ENCODE measurements at regions not wholly inside any gene's neighbourhood (a gene's known extent, or its start where the extent isn't known, plus 50 kb on each side); places are given as distances from the start of the nearest gene placed in this dataset.

DNA sequence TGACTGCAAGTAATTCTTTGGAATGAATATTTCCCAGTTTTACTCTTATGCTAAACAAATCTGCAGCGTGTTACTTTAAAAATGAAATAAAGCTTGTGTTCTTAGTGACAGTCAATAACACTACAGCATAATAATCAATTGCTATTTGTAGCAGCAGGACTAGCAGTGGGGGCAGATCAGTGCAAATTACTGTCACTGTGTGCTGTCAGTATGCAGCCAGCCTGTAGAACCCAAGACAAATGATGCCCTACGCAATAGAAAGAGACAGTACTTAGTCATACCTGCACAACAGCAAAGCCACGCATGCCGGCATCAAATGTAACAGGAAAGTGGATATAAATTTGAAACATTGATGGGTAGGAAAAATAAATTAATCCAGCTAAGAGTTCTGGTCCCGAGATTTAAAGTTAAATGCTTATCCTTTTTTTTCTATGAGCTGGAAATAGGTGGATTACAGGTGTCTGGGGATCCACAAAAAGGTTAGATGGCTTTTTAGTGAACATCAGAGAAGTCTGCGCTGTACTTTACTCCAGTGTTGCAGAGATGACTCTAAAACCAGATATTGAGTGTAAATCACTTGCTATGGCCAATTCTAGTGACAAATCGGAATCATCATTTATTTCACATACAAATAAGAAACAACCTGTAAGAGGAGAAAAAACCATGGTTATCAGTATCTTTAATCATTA, 812.4 kb upstream of the ZEB2 start:
- no peaks in the 10 kb centered on the region for H3K9me3 ChIP-seq (ENCODE audit: control insufficient read depth in 1 of 2, insufficient read depth in 1 of 2, low read length in 2 of 2)
- H3K27me3 ChIP-seq (ENCODE audit: control insufficient read depth in 1 of 2, insufficient read depth in 2 of 2, low read length in 2 of 2), result no peaks in the 10 kb centered on the region
- no peak overlapping the region for H3K4me3 ChIP-seq (ENCODE audit: low read length)
- H3K27me3 Mint-ChIP-seq, result no peaks in the 10 kb centered on the region
- TF ChIP-seq, protein P1, sequence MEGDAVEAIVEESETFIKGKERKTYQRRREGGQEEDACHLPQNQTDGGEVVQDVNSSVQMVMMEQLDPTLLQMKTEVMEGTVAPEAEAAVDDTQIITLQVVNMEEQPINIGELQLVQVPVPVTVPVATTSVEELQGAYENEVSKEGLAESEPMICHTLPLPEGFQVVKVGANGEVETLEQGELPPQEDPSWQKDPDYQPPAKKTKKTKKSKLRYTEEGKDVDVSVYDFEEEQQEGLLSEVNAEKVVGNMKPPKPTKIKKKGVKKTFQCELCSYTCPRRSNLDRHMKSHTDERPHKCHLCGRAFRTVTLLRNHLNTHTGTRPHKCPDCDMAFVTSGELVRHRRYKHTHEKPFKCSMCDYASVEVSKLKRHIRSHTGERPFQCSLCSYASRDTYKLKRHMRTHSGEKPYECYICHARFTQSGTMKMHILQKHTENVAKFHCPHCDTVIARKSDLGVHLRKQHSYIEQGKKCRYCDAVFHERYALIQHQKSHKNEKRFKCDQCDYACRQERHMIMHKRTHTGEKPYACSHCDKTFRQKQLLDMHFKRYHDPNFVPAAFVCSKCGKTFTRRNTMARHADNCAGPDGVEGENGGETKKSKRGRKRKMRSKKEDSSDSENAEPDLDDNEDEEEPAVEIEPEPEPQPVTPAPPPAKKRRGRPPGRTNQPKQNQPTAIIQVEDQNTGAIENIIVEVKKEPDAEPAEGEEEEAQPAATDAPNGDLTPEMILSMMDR (IDR thresholded peaks at IDR 0.05), result no peak
- H3K4me3 Mint-ChIP-seq, result no peak overlapping the region
- no peak for DNase-seq
- H3K9me3 Mint-ChIP-seq, result no peaks in the 10 kb centered on the region
- no peaks in the 10 kb centered on the region for H3K36me3 ChIP-seq (ENCODE audit: insufficient read depth, low read length)
- no peaks in the 10 kb centered on the region for H3K4me1 Mint-ChIP-seq (ENCODE audit: low read depth)
- H3K27ac ChIP-seq (ENCODE audit: low read depth in 1 of 2, low read length in 2 of 2), result no peak overlapping the region
- ChIA-PET CTCF (no interaction called here), POLR2A (no interaction called here)
- intact Hi-C loops (cut with DNase I, micrococcal nuclease), result no loop called here
- no peaks in the 10 kb centered on the region for H3K4me1 ChIP-seq (ENCODE audit: insufficient read depth, low read length)
- no peaks in the 10 kb centered on the region for H3K36me3 Mint-ChIP-seq (ENCODE audit: low read depth)
- no peak overlapping the region for H3K27ac Mint-ChIP-seq
- ATAC-seq (ENCODE audit: poor library complexity), result no peak

DNA sequence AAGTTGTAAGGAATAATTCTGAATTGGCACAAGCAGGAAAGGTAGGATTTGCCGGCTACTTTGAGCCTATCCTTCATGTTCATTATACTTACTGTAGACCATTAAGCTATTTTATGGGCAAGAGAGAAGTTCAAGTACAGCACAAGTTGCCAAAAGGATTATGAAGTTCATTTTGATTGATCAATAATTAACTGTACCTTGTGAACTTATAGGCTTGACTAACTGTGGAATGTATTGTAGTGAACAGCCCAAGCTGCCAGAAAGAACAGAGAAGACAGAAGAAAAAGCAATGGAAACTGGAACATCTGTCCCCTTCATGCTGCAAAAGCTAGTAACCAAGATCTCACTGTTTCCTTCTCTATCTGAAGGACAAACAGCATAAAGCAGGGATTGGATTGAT, 810.1 kb upstream of the ZEB2 start:
- no peaks in the 10 kb centered on the region for H3K27me3 Mint-ChIP-seq
- ChIA-PET POLR2A (no interaction called here), CTCF (no interaction called here)
- H3K4me3 ChIP-seq (ENCODE audit: low read length), result no peak overlapping the region
- H3K27ac ChIP-seq (ENCODE audit: low read depth in 1 of 2, low read length in 2 of 2), result no peak overlapping the region
- H3K27me3 ChIP-seq (ENCODE audit: control insufficient read depth in 1 of 2, insufficient read depth in 2 of 2, low read length in 2 of 2), result no peaks in the 10 kb centered on the region
- H3K27ac Mint-ChIP-seq, result no peak overlapping the region
- no peaks in the 10 kb centered on the region for H3K9me3 Mint-ChIP-seq
- H3K4me3 Mint-ChIP-seq, result no peak overlapping the region
- no peaks in the 10 kb centered on the region for H3K4me1 ChIP-seq (ENCODE audit: insufficient read depth, low read length)
- no peaks in the 10 kb centered on the region for H3K36me3 Mint-ChIP-seq (ENCODE audit: low read depth)
- ATAC-seq (ENCODE audit: poor library complexity) (no peak), DNase-seq (no peak)
- no peaks in the 10 kb centered on the region for H3K36me3 ChIP-seq (ENCODE audit: insufficient read depth, low read length)
- no peaks in the 10 kb centered on the region for H3K9me3 ChIP-seq (ENCODE audit: control insufficient read depth in 1 of 2, insufficient read depth in 1 of 2, low read length in 2 of 2)
- H3K4me1 Mint-ChIP-seq (ENCODE audit: low read depth), result no peaks in the 10 kb centered on the region
- TF ChIP-seq, protein P1 (IDR thresholded peaks at IDR 0.05), result no peak
- intact Hi-C loops (cut with DNase I, micrococcal nuclease), result no loop called here

DNA sequence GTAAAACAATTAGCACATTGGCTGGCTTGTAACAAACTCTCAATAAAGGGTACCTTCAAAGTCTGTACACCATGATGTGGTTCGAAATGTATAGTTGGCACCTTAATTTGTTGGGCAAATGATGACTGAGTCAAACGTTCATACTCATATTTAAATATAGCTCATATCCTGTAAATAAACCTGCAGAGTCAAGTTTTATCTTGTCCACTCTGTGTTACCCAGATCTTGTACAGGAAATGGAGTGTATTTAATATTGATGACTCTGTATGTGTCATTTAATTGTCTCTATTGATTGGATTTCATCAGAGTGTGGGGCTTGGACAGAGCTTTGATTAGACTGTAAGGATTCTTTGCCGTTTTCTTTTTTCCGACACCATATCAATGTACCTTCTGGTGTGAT, 805.6 kb upstream of the ZEB2 start:
- Histone ChIP-seq H3K27me3 (ENCODE audit: control insufficient read depth in 1 of 2, insufficient read depth in 2 of 2, low read length in 2 of 2) (no peaks in the 10 kb centered on the region), H3K27ac (ENCODE audit: low read depth in 1 of 2, low read length in 2 of 2) (no peak overlapping the region), H3K9me3 (ENCODE audit: control insufficient read depth in 1 of 2, insufficient read depth in 1 of 2, low read length in 2 of 2) (no peaks in the 10 kb centered on the region), H3K36me3 (ENCODE audit: insufficient read depth, low read length) (no peaks in the 10 kb centered on the region), H3K4me1 (ENCODE audit: insufficient read depth, low read length) (no peaks in the 10 kb centered on the region), H3K4me3 (ENCODE audit: low read length) (no peak overlapping the region)
- peaks cover 11% of the 10 kb centered on the region for H3K4me1 Mint-ChIP-seq (ENCODE audit: low read depth)
- POLR2A ChIA-PET, result no interaction called here
- no peaks in the 10 kb centered on the region for H3K27me3 Mint-ChIP-seq
- DNase-seq, result no peak
- intact Hi-C loops (cut with DNase I, micrococcal nuclease), result no loop called here
- no peak overlapping the region for H3K4me3 Mint-ChIP-seq
- TF ChIP-seq, protein P1 (IDR thresholded peaks at IDR 0.05), result no peak
- H3K36me3 Mint-ChIP-seq (ENCODE audit: low read depth), result no peaks in the 10 kb centered on the region
- H3K27ac Mint-ChIP-seq, result no peak overlapping the region
- no peaks in the 10 kb centered on the region for H3K9me3 Mint-ChIP-seq
- CTCF ChIA-PET, result no interaction called here
- no peak for ATAC-seq (ENCODE audit: poor library complexity)
